GM12878 (cell line): ENCODE measurements at regions not wholly inside any gene's neighbourhood (a gene's known extent, or its start where the extent isn't known, plus 50 kb on each side); places are given as distances from the start of the nearest gene placed in this dataset.

Experiments
- ATAC-seq: fragments of 200-7000 bp; cut with Tn5 transposase; 3 replicates; pipeline ENCODE4 v1.9.1; 2020; ENCODE audit warnings: mild to moderate bottlenecking, moderate library complexity
- BruUV-seq: library from RNA; stranded (reverse); fragments of 400-500 nt; replicated peaks from 2 replicates; lab custom pipeline; 2021; lab: Mats Ljungman, UMichigan
- CTCF ChIA-PET: fragments of 300-600 bp; sonication (Branson Sonifier 250); formaldehyde crosslinking; extraction: SDS; loops from one replicate; lab custom pipeline; 2021; ENCODE audit warnings: inconsistent platforms; lab: Yijun Ruan, JAX
- POLR2A ChIA-PET: fragments of 350-600 bp; formaldehyde crosslinking; extraction: SDS; loops from one replicate; lab custom pipeline; 2021; ENCODE audit warnings: inconsistent platforms; lab: Charles Lee
- RAD21 ChIA-PET: fragments of 300-600 bp; sonication (Branson Sonifier 250); formaldehyde crosslinking; loops from one replicate; lab custom pipeline; 2023; ENCODE audit warnings: antibody characterized with exemption; ENCODE audit not compliant: unreplicated experiment; lab: Charles Lee
- SMC1A ChIA-PET: fragments of 300-600 bp; sonication (Branson Sonifier 250); formaldehyde crosslinking; loops from one replicate; lab custom pipeline; 2023; ENCODE audit not compliant: unreplicated experiment, uncharacterized antibody; lab: Charles Lee
- DNase-seq: peaks from one replicate; pipeline ENCODE4 v3.0.0-alpha.2; 2011; ENCODE audit warnings: low read depth, low spot score
- FAIRE-seq: peaks from 3 replicates; lab custom pipeline; 2011; peaks lifted over from hg19 to GRCh38; lab: Jason Lieb, UNC
- H2AFZ ChIP-seq: 2 replicates; pipeline ENCODE4 v1.6.0; 2011; ENCODE audit warnings: low read depth, low read length, control low read depth; ENCODE audit not compliant: control insufficient read depth
- H3K27ac ChIP-seq: 2 replicates; pipeline ENCODE4 v1.5.1; 2011; ENCODE audit warnings: control low read depth; ENCODE audit not compliant: control insufficient read depth, insufficient read depth
- H3K27me3 ChIP-seq, 2 experiments: replicated peaks in 1 of 2; 2 replicates each; pipeline versions ENCODE4 v1.6.0 to v1.6.1; 2011; ENCODE audit warnings: low read length in 1 of 2; ENCODE audit not compliant: control insufficient read depth in 2 of 2, insufficient read depth in 2 of 2
- H3K36me3 ChIP-seq, 2 experiments: 2 replicates each; pipeline ENCODE4 v1.5.1; 2011; ENCODE audit warnings: low read length in 1 of 2; ENCODE audit not compliant: control insufficient read depth in 2 of 2, insufficient read depth in 2 of 2
- H3K4me1 ChIP-seq: 2 replicates; pipeline ENCODE4 v1.6.1; 2011; ENCODE audit warnings: mild to moderate bottlenecking, low read length, moderate library complexity, mixed read lengths; ENCODE audit not compliant: control insufficient read depth, insufficient read depth
- H3K4me2 ChIP-seq: 2 replicates; pipeline ENCODE4 v1.6.0; 2011; ENCODE audit warnings: control low read depth; ENCODE audit not compliant: control insufficient read depth, insufficient read depth
- H3K4me3 ChIP-seq: fragments of 200-600 bp; sonication (generic); 2 replicates; pipeline ENCODE4 v1.5.1; 2016
- H3K79me2 ChIP-seq: 2 replicates; pipeline ENCODE4 v1.6.0; 2011; ENCODE audit warnings: low read length; ENCODE audit not compliant: control insufficient read depth, insufficient read depth
- H3K9ac ChIP-seq: 2 replicates; pipeline ENCODE4 v1.8.0; 2011; ENCODE audit warnings: low read length, control low read depth, mixed read lengths; ENCODE audit not compliant: control insufficient read depth, insufficient read depth
- H3K9me3 ChIP-seq: replicated peaks from 3 replicates; pipeline ENCODE4 v1.5.1; 2011; ENCODE audit warnings: mild to moderate bottlenecking, low read length; ENCODE audit not compliant: control insufficient read depth, insufficient read depth
- H4K20me1 ChIP-seq: 2 replicates; pipeline ENCODE4 v1.6.0; 2011; ENCODE audit not compliant: control insufficient read depth, insufficient read depth
- WRNIP1 ChIP-seq: IDR thresholded peaks from 2 replicates; pipeline ENCODE4 v1.6.1; 2011; ENCODE audit warnings: low read depth, low read length, improper control_type of control experiment, borderline replicate concordance
- WGBS: methylation state at CpG from one replicate; pipeline ENCODE4 v1.1.6; 2016; ENCODE audit warnings: low lambda C conversion rate; ENCODE audit not compliant: insufficient replicate concordance, insufficient coverage; ENCODE audit errors: missing lambda C conversion rate; 5-methylcytosine and 5-hydroxymethylcytosine counted together
- in situ Hi-C: fragments of 300-500 bp; cut with MboI; formaldehyde crosslinking; loops from 9 replicates; pipeline ENCODE4 v1.14.3; 2018; ENCODE audit warnings: mixed read lengths
- intact Hi-C: fragments of 100-400 bp; cut with micrococcal nuclease; formaldehyde crosslinking; loops from one replicate; pipeline ENCODE4 v1.14.2; 2022; ENCODE audit not compliant: unreplicated experiment
- TF ChIP-seq, protein P1 (sequence below): fragments of 450-650 bp; IDR thresholded peaks from 2 replicates; pipeline ENCODE4 v1.6.1; 2016; ENCODE audit warnings: mild to moderate bottlenecking
- TF ChIP-seq, protein P2 (sequence below): fragments of 450-650 bp; IDR thresholded peaks from 2 replicates; pipeline ENCODE4 v1.6.1; 2017; ENCODE audit warnings: mild to moderate bottlenecking, low read depth, inconsistent platforms; ENCODE audit not compliant: poor library complexity, severe bottlenecking

DNA sequence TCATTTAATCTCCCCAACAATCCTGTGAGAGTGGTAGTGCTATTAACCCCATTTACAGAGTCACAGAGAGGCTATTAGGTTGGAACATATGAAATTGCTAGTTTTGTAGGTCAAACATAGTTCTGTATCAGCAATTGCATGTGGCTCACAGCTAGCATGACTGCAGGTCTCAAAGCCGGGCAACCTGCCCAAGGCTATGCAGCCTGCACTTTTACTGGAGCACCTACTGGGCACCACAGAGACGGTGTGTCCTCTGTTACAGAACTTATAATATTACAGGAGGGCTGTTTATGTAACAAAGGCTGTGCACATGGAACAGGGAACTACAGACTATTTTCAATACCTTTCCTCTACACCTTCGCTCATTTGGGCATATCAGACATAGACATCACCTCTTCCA is 355.8 kb downstream of the RPS24 start (continued):
- no peak for TF ChIP-seq WRNIP1
- TF ChIP-seq, protein P1, sequence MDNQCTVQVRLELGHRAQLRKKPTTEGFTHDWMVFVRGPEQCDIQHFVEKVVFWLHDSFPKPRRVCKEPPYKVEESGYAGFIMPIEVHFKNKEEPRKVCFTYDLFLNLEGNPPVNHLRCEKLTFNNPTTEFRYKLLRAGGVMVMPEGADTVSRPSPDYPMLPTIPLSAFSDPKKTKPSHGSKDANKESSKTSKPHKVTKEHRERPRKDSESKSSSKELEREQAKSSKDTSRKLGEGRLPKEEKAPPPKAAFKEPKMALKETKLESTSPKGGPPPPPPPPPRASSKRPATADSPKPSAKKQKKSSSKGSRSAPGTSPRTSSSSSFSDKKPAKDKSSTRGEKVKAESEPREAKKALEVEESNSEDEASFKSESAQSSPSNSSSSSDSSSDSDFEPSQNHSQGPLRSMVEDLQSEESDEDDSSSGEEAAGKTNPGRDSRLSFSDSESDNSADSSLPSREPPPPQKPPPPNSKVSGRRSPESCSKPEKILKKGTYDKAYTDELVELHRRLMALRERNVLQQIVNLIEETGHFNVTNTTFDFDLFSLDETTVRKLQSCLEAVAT, result no peak

GRCh38 chr10:78390051-78390450 is 356.4 kb downstream of the RPS24 start:
- RAD21 ChIA-PET, result no interaction called here
- Histone ChIP-seq H3K9ac (no peak overlapping the region), H3K36me3 (no peaks in the 10 kb centered on the region), H3K27me3 (peaks cover 0 to 2% of the 10 kb centered on the region in 2 experiments), H2AFZ (no peak overlapping the region), H3K9me3 (no peaks in the 10 kb centered on the region), H3K4me3 (no peak overlapping the region), H3K27ac (no peak overlapping the region), H3K79me2 (no peaks in the 10 kb centered on the region), H4K20me1 (no peaks in the 10 kb centered on the region), H3K4me2 (no peak overlapping the region), H3K4me1 (no peaks in the 10 kb centered on the region)
- TF ChIP-seq, protein P2, sequence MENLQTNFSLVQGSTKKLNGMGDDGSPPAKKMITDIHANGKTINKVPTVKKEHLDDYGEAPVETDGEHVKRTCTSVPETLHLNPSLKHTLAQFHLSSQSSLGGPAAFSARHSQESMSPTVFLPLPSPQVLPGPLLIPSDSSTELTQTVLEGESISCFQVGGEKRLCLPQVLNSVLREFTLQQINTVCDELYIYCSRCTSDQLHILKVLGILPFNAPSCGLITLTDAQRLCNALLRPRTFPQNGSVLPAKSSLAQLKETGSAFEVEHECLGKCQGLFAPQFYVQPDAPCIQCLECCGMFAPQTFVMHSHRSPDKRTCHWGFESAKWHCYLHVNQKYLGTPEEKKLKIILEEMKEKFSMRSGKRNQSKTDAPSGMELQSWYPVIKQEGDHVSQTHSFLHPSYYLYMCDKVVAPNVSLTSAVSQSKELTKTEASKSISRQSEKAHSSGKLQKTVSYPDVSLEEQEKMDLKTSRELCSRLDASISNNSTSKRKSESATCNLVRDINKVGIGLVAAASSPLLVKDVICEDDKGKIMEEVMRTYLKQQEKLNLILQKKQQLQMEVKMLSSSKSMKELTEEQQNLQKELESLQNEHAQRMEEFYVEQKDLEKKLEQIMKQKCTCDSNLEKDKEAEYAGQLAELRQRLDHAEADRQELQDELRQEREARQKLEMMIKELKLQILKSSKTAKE, result no peak
- no peak for FAIRE-seq
- BruUV-seq, result no TSS peak
- CTCF ChIA-PET, result no interaction called here
- DNase-seq, result no peak
- WGBS, result 2% methylated on average over 6 of the region's 6 CpGs
- no peak for ATAC-seq
- in situ Hi-C loops (no loop called here), intact Hi-C loops (no loop called here)
- POLR2A ChIA-PET, result no interaction called here
- SMC1A ChIA-PET, result no interaction called here
